ENCODE measurements at regions not wholly inside any gene's neighbourhood (a gene's known extent, or its start where the extent isn't known, plus 50 kb on each side); places are given as distances from the start of the nearest gene placed in this dataset.

GRCh38 chr11:81492923-81493445 lies 1240.7 kb downstream of the FAM181B start:
- no peak for TF ChIP-seq POLR2A (IDR thresholded peaks at IDR 0.05; ENCODE audit: low read depth, low read length)
- no peak for TF ChIP-seq POLR2AphosphoS5 (IDR thresholded peaks at IDR 0.05; ENCODE audit: low read depth, low read length)

Data from GM12892 (cell line).